IMR-90 (cell line): ENCODE measurements at regions not wholly inside any gene's neighbourhood (a gene's known extent, or its start where the extent isn't known, plus 50 kb on each side); places are given as distances from the start of the nearest gene placed in this dataset.

Experiments
- ATAC-seq: fragments of 200-7000 bp; cut with Tn5 transposase; 2 replicates; pipeline ENCODE4 v1.9.1; 2020; ENCODE audit warnings: low read depth, mild to moderate bottlenecking, moderate library complexity
- BruUV-seq: library from RNA; stranded (reverse); fragments of 400-500 nt; replicated peaks from 2 replicates; lab custom pipeline; 2021; lab: Mats Ljungman, UMichigan
- CTCF ChIA-PET: fragments of 300-600 bp; formaldehyde crosslinking; extraction: SDS; loops from one replicate; lab custom pipeline; 2021; ENCODE audit warnings: antibody characterized with exemption; lab: Yijun Ruan, JAX
- POLR2A ChIA-PET: fragments of 300-600 bp; sonication (Branson Sonifier 250); formaldehyde crosslinking; loops from one replicate; lab custom pipeline; 2022; ENCODE audit warnings: antibody characterized with exemption; ENCODE audit not compliant: unreplicated experiment; lab: Charles Lee
- DNase-seq: peaks from one replicate; pipeline ENCODE4 v3.0.0; 2013
- H2AFZ ChIP-seq: replicated peaks from 2 replicates; pipeline ENCODE3; 2013; ENCODE audit warnings: low read length, mild to moderate bottlenecking; ENCODE audit not compliant: poor library complexity
- H2AK5ac ChIP-seq: 2 replicates; pipeline ENCODE4 v1.6.1; 2013; ENCODE audit warnings: low read depth, low read length, inconsistent platforms
- H2AK9ac ChIP-seq: replicated peaks from 2 replicates; pipeline ENCODE3; 2013; ENCODE audit warnings: mild to moderate bottlenecking, low read depth, low read length, moderate library complexity; ENCODE audit not compliant: poor library complexity
- H2BK120ac ChIP-seq: 2 replicates; pipeline ENCODE4 v1.6.1; 2013; ENCODE audit warnings: low read depth, low read length, inconsistent platforms
- H2BK15ac ChIP-seq: 3 replicates; pipeline ENCODE4 v1.6.1; 2013; ENCODE audit warnings: low read depth, low read length, inconsistent platforms
- H2BK20ac ChIP-seq: 2 replicates; pipeline ENCODE4 v1.6.1; 2013; ENCODE audit warnings: low read depth, mild to moderate bottlenecking, inconsistent platforms, low read length, moderate library complexity
- H2BK5ac ChIP-seq: 2 replicates; pipeline ENCODE4 v1.6.1; 2013; ENCODE audit warnings: mild to moderate bottlenecking, low read depth, low read length, inconsistent platforms; ENCODE audit not compliant: poor library complexity, severe bottlenecking
- H3K14ac ChIP-seq: replicated peaks from 2 replicates; pipeline ENCODE4 v1.6.1; 2013; ENCODE audit warnings: low read depth, low read length, inconsistent platforms
- H3K18ac ChIP-seq: 2 replicates; pipeline ENCODE4 v1.6.1; 2013; ENCODE audit warnings: low read depth, low read length, control low read depth
- H3K23ac ChIP-seq: 2 replicates; pipeline ENCODE4 v1.6.1; 2013; ENCODE audit warnings: low read depth, low read length, inconsistent platforms
- H3K27ac ChIP-seq: 2 replicates; pipeline ENCODE4 v1.5.1; 2013; ENCODE audit warnings: mild to moderate bottlenecking, control low read depth, low read length; ENCODE audit not compliant: insufficient read depth
- H3K27me3 ChIP-seq: 2 replicates; pipeline ENCODE4 v1.6.1; 2013; ENCODE audit warnings: low read length; ENCODE audit not compliant: control insufficient read depth, insufficient read depth
- H3K36me3 ChIP-seq: 2 replicates; pipeline ENCODE4 v1.6.1; 2013; ENCODE audit warnings: low read length, mixed read lengths; ENCODE audit not compliant: control insufficient read depth, insufficient read depth
- H3K4ac ChIP-seq: 2 replicates; pipeline ENCODE4 v1.6.1; 2013; ENCODE audit warnings: low read depth, low read length, inconsistent platforms
- H3K4me1 ChIP-seq: 2 replicates; pipeline ENCODE4 v1.6.1; 2013; ENCODE audit warnings: low read length, mixed read lengths; ENCODE audit not compliant: control insufficient read depth, insufficient read depth
- H3K4me2 ChIP-seq: 2 replicates; pipeline ENCODE4 v1.6.1; 2013; ENCODE audit warnings: low read depth, mild to moderate bottlenecking, control low read depth, low read length, moderate library complexity
- H3K4me3 ChIP-seq: 2 replicates; pipeline ENCODE4 v1.5.1; 2013; ENCODE audit warnings: low read depth, mild to moderate bottlenecking, control low read depth, low read length, moderate library complexity; ENCODE audit not compliant: insufficient read depth
- H3K56ac ChIP-seq: 2 replicates; pipeline ENCODE4 v1.6.1; 2013; ENCODE audit warnings: low read length, inconsistent platforms; ENCODE audit not compliant: insufficient read depth; ENCODE audit errors: extremely low read depth
- H3K79me1 ChIP-seq, 2 experiments: 2 replicates each; pipeline ENCODE4 v1.6.1; 2013; ENCODE audit warnings: low read length in 2 of 2, inconsistent platforms in 1 of 2, low read depth in 1 of 2
- H3K9ac ChIP-seq: 2 replicates; pipeline ENCODE4 v1.6.1; 2013; ENCODE audit warnings: low read depth, low read length, control low read depth
- H3K9me1 ChIP-seq: 2 replicates; pipeline ENCODE4 v1.6.1; 2013; ENCODE audit warnings: low read length, inconsistent platforms; ENCODE audit not compliant: insufficient read depth
- H3K9me3 ChIP-seq: 2 replicates; pipeline ENCODE4 v1.6.1; 2013; ENCODE audit warnings: low read length; ENCODE audit not compliant: control insufficient read depth, insufficient read depth
- H4K20me1 ChIP-seq: 2 replicates; pipeline ENCODE4 v1.6.1; 2013; ENCODE audit warnings: low read length, inconsistent platforms; ENCODE audit not compliant: insufficient read depth
- H4K5ac ChIP-seq: 2 replicates; pipeline ENCODE4 v1.6.1; 2013; ENCODE audit warnings: mild to moderate bottlenecking, low read depth, low read length, control low read depth
- H4K8ac ChIP-seq, 2 experiments: 2 replicates each; pipeline ENCODE4 v1.6.1; 2013; ENCODE audit warnings: low read depth in 2 of 2, low read length in 2 of 2, control low read depth in 1 of 2, inconsistent platforms in 1 of 2
- H4K91ac ChIP-seq: 2 replicates; pipeline ENCODE4 v1.6.1; 2013; ENCODE audit warnings: low read depth, low read length, inconsistent platforms; ENCODE audit not compliant: insufficient read depth
- CEBPB ChIP-seq: IDR thresholded peaks from 2 replicates; pipeline ENCODE4 v1.6.1; 2012; ENCODE audit warnings: low read depth, low read length, improper control_type of control experiment
- POLR2A ChIP-seq: IDR thresholded peaks from 2 replicates; pipeline ENCODE4 v1.6.1; 2012; ENCODE audit warnings: mild to moderate bottlenecking, low read depth, low read length
- WGBS, 2 experiments: methylation state at CpG; one replicate each; pipeline versions ENCODE4 v1.1.5 to v1.1.7; 2013; ENCODE audit warnings: missing lambda C conversion rate in 2 of 2; ENCODE audit not compliant: insufficient read length in 1 of 2; ENCODE audit errors: extremely low coverage in 2 of 2; 5-methylcytosine and 5-hydroxymethylcytosine counted together
- dilution Hi-C: fragments of 300-500 bp; cut with HindIII; formaldehyde crosslinking; loops from one replicate; pipeline ENCODE4 v1.14.3; 2018; ENCODE audit warnings: low sequenced_read_pairs; ENCODE audit not compliant: unreplicated experiment
- in situ Hi-C: fragments of 300-500 bp; cut with MboI; formaldehyde crosslinking; loops from 3 replicates; pipeline ENCODE4 v1.14.3; 2019; ENCODE audit warnings: low sequenced_read_pairs, inconsistent platforms, mixed read lengths
- intact Hi-C: fragments of 100-400 bp; cut with micrococcal nuclease; formaldehyde crosslinking; loops from 2 replicates; pipeline ENCODE4 v1.10.0; 2022

DNA sequence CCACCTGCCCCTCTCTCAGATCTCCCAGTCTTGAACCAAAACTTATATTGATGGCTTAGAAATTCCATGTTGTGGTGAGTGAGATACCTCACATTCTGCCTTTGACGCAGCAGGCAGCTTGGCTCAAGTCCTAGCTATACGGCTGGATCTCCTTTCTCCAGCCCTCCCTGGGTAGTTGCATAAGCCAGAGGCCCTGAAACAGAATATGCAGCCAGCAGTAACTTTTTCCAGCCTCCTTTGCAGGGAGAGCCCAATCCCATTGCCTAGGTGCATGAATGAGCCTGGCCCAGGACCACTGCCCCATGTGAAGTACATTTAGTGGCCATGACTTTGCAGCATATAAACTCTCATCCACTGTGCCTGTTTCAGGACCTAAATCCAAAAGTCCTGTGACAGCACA is 202.2 kb upstream of the CDYL start:
- peak overlapping the region; percentile 60; the same call in 1 of the 2 replicates for H3K27ac ChIP-seq
- dilution Hi-C loops, result no loop called here
- intact Hi-C loops, result no loop called here

More for the DNA sequence above, 202.2 kb upstream of the CDYL start:
- Histone ChIP-seq H3K14ac (no peak overlapping the region), H3K4me3 (no peak overlapping the region), H3K23ac (no peak overlapping the region), H3K9me3 (no peaks in the 10 kb centered on the region), H3K9me1 (peaks cover 26% of the 10 kb centered on the region), H2BK15ac (peak overlapping the region; percentile 89; the same call in 1 of the 3 replicates), H3K4me1 (peaks cover 11% of the 10 kb centered on the region), H2AFZ (peak overlapping the region; percentile 3), H3K18ac (no peak overlapping the region), H2BK120ac (peak overlapping the region; percentile 75), H3K27me3 (no peaks in the 10 kb centered on the region), H3K4ac (peak overlapping the region; percentile 72), H2AK5ac (peak overlapping the region; percentile 78), H2AK9ac (peak overlapping the region; percentile 3), H3K9ac (peak overlapping the region; percentile 19; the same call in 1 of the 2 replicates), H4K20me1 (no peaks in the 10 kb centered on the region), H3K79me1 (no peaks in the 10 kb centered on the region), H3K56ac (no peak overlapping the region), H3K4me2 (no peak overlapping the region), H2BK20ac (peak overlapping the region; percentile 79), H4K5ac (no peak overlapping the region), H4K8ac (peak overlapping the region in 1 of 2 experiments; percentile 40; a peak in 2 of 4 replicates), H3K36me3 (no peaks in the 10 kb centered on the region), H2BK5ac (no peak overlapping the region), H4K91ac (peak overlapping the region; percentile 37; the same call in 1 of the 2 replicates)
- ChIA-PET POLR2A (no interaction called here), CTCF (no interaction called here)
- in situ Hi-C loops, result no loop called here
- WGBS, 2 experiments, result 14% methylated on average over 1 of the region's 2 CpGs; no CpG with 5 or more reads in 1 of the 2 experiments
- no TSS peak for BruUV-seq
- DNase-seq (peak; percentile 88), ATAC-seq (peak; percentile 66)
- TF ChIP-seq CEBPB (peak; percentile 76), POLR2A (no peak)
